Spinal cord (tissue), 9 donors: ENCODE measurements at regions not wholly inside any gene's neighbourhood (a gene's known extent, or its start where the extent isn't known, plus 50 kb on each side); places are given as distances from the start of the nearest gene placed in this dataset.
"Not testable (repeated sequence)": the region's sequence is repeated elsewhere in the genome, so short reads cannot be mapped to it uniquely, and the experiment has no call there.

Experiments
- DNase-seq, 6 donors: peaks; one replicate each; pipeline versions ENCODE4 v3.0.0 to v3.0.0-alpha.2; 2013 to 2015; ENCODE audit warnings: low spot score in 6 of 6, low read depth in 4 of 6
- H3K27ac ChIP-seq: one replicate; pipeline ENCODE4 v1.5.1; 2013; ENCODE audit warnings: low read depth, low read length, control low read depth
- H3K27me3 ChIP-seq: one replicate; pipeline ENCODE4 v1.6.1; 2013; ENCODE audit warnings: low read length; ENCODE audit not compliant: control insufficient read depth, insufficient read depth
- H3K36me3 ChIP-seq: one replicate; pipeline ENCODE4 v1.6.1; 2013; ENCODE audit warnings: low read length; ENCODE audit not compliant: control insufficient read depth, insufficient read depth
- H3K4me1 ChIP-seq: one replicate; pipeline ENCODE4 v1.6.1; 2013; ENCODE audit warnings: low read length; ENCODE audit not compliant: control insufficient read depth, insufficient read depth
- H3K4me3 ChIP-seq: one replicate; pipeline ENCODE4 v1.5.1; 2013; ENCODE audit warnings: low read depth, low read length, control low read depth
- H3K9me3 ChIP-seq: one replicate; pipeline ENCODE4 v1.6.1; 2013; ENCODE audit warnings: low read length; ENCODE audit not compliant: control insufficient read depth, insufficient read depth
- WGBS: methylation state at CpG from one replicate; pipeline ENCODE4 v1.1.5; 2013; ENCODE audit warnings: missing lambda C conversion rate; ENCODE audit not compliant: insufficient coverage; 5-methylcytosine and 5-hydroxymethylcytosine counted together
- donor health status: healthy.

GRCh38 chr4:154036856-154037255 is 248.0 kb upstream of the SFRP2 start:
- no CpG with 5 or more reads among the region's 3 CpGs for WGBS
- no peaks in the 10 kb centered on the region for H3K4me1 ChIP-seq
- no peak overlapping the region for H3K27ac ChIP-seq
- no peak overlapping the region for H3K4me3 ChIP-seq
- H3K9me3 ChIP-seq: no peaks in the 10 kb centered on the region
- DNase-seq: no peak
- H3K27me3 ChIP-seq: no peaks in the 10 kb centered on the region
- no peaks in the 10 kb centered on the region for H3K36me3 ChIP-seq

- DNase-seq: peak in 2 of 6 donors; percentile 22 to 83
- Histone ChIP-seq H3K4me1 (no peaks in the 10 kb centered on the region), H3K9me3 (no peaks in the 10 kb centered on the region), H3K4me3 (no peak overlapping the region), H3K27ac (no peak overlapping the region), H3K27me3 (no peaks in the 10 kb centered on the region), H3K36me3 (no peaks in the 10 kb centered on the region)
- no CpG with 5 or more reads among the region's 1 CpG for WGBS
Observed at GRCh38 chr4:154035341-154035740, 246.5 kb upstream of the SFRP2 start.

GRCh38 chr4:154033921-154034320 is 245.0 kb upstream of the SFRP2 start:
- WGBS: 72% methylated on average over 3 of the region's 3 CpGs
- Histone ChIP-seq H3K27me3 (no peaks in the 10 kb centered on the region), H3K36me3 (no peaks in the 10 kb centered on the region), H3K9me3 (no peaks in the 10 kb centered on the region), H3K4me3 (no peak overlapping the region), H3K4me1 (no peaks in the 10 kb centered on the region), H3K27ac (no peak overlapping the region)
- no peak for DNase-seq

- H3K4me3 ChIP-seq: no peak overlapping the region
- no peak for DNase-seq
- no peaks in the 10 kb centered on the region for H3K9me3 ChIP-seq
- no peaks in the 10 kb centered on the region for H3K36me3 ChIP-seq
- 94% methylated on average over 3 of the region's 3 CpGs for WGBS
- H3K27ac ChIP-seq: no peak overlapping the region
- H3K4me1 ChIP-seq: no peaks in the 10 kb centered on the region
- H3K27me3 ChIP-seq: no peaks in the 10 kb centered on the region
Observed at GRCh38 chr4:154032914-154033313, 244.0 kb upstream of the SFRP2 start.

GRCh38 chr4:154030746-154031145 is 241.9 kb upstream of the SFRP2 start:
- peak in 1 of 6 donors; percentile 62 for DNase-seq
- no peaks in the 10 kb centered on the region for H3K36me3 ChIP-seq
- no peaks in the 10 kb centered on the region for H3K4me1 ChIP-seq
- WGBS: 60% methylated on average over 1 of the region's 2 CpGs
- no peaks in the 10 kb centered on the region for H3K9me3 ChIP-seq
- no peak overlapping the region for H3K27ac ChIP-seq
- no peaks in the 10 kb centered on the region for H3K27me3 ChIP-seq
- H3K4me3 ChIP-seq: no peak overlapping the region

GRCh38 chr4:154030152-154030551 is 241.3 kb upstream of the SFRP2 start:
- DNase-seq: no peak
- no peak overlapping the region for H3K4me3 ChIP-seq
- no peak overlapping the region for H3K27ac ChIP-seq
- no peaks in the 10 kb centered on the region for H3K36me3 ChIP-seq
- no peaks in the 10 kb centered on the region for H3K4me1 ChIP-seq
- H3K9me3 ChIP-seq: no peaks in the 10 kb centered on the region
- no peaks in the 10 kb centered on the region for H3K27me3 ChIP-seq
- no CpG with 5 or more reads among the region's 2 CpGs for WGBS

GRCh38 chr4:154029171-154029570 is 240.3 kb upstream of the SFRP2 start:
- no CpG with 5 or more reads among the region's 2 CpGs for WGBS
- DNase-seq: no peak
- H3K36me3 ChIP-seq: no peaks in the 10 kb centered on the region
- H3K27ac ChIP-seq: no peak overlapping the region
- H3K4me3 ChIP-seq: no peak overlapping the region
- no peaks in the 10 kb centered on the region for H3K27me3 ChIP-seq
- H3K4me1 ChIP-seq: no peaks in the 10 kb centered on the region
- no peaks in the 10 kb centered on the region for H3K9me3 ChIP-seq

- no peaks in the 10 kb centered on the region for H3K9me3 ChIP-seq
- no peak for DNase-seq
- no peak overlapping the region for H3K27ac ChIP-seq
- no peak overlapping the region for H3K4me3 ChIP-seq
- H3K27me3 ChIP-seq: no peaks in the 10 kb centered on the region
- no peaks in the 10 kb centered on the region for H3K36me3 ChIP-seq
- WGBS: 69% methylated on average over 1 of the region's 2 CpGs
- no peaks in the 10 kb centered on the region for H3K4me1 ChIP-seq
Observed at GRCh38 chr4:154025110-154025509, 236.2 kb upstream of the SFRP2 start.

GRCh38 chr4:154024097-154024694 is 235.3 kb upstream of the SFRP2 start:
- Histone ChIP-seq H3K36me3 (no peaks in the 10 kb centered on the region), H3K4me3 (no peak overlapping the region), H3K9me3 (no peaks in the 10 kb centered on the region), H3K27me3 (no peaks in the 10 kb centered on the region), H3K27ac (no peak overlapping the region), H3K4me1 (no peaks in the 10 kb centered on the region)
- 70% methylated on average over 7 of the region's 11 CpGs for WGBS
- DNase-seq: peak in 1 of 6 donors; percentile 17

GRCh38 chr4:154023671-154024070 is 234.8 kb upstream of the SFRP2 start:
- DNase-seq, H3K27me3 ChIP-seq: not testable (repeated sequence)
- 42% methylated on average over 11 of the region's 15 CpGs for WGBS

More at GRCh38 chr4:154023671-154024070, 234.8 kb upstream of the SFRP2 start:
- H3K36me3 ChIP-seq, H3K27ac ChIP-seq, H3K4me1 ChIP-seq, H3K9me3 ChIP-seq, H3K4me3 ChIP-seq: not testable (repeated sequence)
